ENCODE measurements at regions not wholly inside any gene's neighbourhood (a gene's known extent, or its start where the extent isn't known, plus 50 kb on each side); places are given as distances from the start of the nearest gene placed in this dataset.

DNA sequence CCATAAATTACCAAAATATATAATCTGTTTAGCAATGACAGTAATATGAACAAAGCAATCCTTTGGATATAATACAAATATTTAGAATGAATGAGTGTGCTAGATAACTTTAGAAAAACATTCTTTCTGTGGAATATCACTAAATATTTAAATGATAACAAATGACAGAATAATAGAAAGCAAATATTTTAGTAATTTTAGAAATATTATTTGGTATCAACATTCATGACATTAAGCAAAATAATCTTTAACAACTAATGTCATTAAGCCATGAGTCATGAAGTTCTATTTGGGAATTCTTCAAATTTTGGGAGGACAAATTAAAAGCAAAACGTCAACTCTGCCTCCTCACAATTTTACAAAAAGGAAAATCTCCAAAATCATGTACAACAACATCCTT lies 844.8 kb upstream of the LRRN3 start:
- DNase-seq (ENCODE audit: low spot score), result no peak
- 47% methylated on average over 1 of the region's 1 CpG for WGBS
- no peaks in the 10 kb centered on the region for H3K9me3 ChIP-seq
- no peak overlapping the region for H3K27ac ChIP-seq
- TF ChIP-seq, protein P1, sequence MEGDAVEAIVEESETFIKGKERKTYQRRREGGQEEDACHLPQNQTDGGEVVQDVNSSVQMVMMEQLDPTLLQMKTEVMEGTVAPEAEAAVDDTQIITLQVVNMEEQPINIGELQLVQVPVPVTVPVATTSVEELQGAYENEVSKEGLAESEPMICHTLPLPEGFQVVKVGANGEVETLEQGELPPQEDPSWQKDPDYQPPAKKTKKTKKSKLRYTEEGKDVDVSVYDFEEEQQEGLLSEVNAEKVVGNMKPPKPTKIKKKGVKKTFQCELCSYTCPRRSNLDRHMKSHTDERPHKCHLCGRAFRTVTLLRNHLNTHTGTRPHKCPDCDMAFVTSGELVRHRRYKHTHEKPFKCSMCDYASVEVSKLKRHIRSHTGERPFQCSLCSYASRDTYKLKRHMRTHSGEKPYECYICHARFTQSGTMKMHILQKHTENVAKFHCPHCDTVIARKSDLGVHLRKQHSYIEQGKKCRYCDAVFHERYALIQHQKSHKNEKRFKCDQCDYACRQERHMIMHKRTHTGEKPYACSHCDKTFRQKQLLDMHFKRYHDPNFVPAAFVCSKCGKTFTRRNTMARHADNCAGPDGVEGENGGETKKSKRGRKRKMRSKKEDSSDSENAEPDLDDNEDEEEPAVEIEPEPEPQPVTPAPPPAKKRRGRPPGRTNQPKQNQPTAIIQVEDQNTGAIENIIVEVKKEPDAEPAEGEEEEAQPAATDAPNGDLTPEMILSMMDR (IDR thresholded peaks at IDR 0.05), result no peak
- no peak for TF ChIP-seq POLR2AphosphoS5 (IDR thresholded peaks at IDR 0.05)
- no peak for TF ChIP-seq POLR2A (IDR thresholded peaks at IDR 0.05)
- no peaks in the 10 kb centered on the region for H3K27me3 ChIP-seq (replicated peaks; ENCODE audit: insufficient read depth)
- no peak overlapping the region for H3K4me3 ChIP-seq
- H3K36me3 ChIP-seq, result no peaks in the 10 kb centered on the region
- H3K4me1 ChIP-seq (replicated peaks), result no peaks in the 10 kb centered on the region
- intact Hi-C loops (cut with DNase I), result no loop called here

DNA sequence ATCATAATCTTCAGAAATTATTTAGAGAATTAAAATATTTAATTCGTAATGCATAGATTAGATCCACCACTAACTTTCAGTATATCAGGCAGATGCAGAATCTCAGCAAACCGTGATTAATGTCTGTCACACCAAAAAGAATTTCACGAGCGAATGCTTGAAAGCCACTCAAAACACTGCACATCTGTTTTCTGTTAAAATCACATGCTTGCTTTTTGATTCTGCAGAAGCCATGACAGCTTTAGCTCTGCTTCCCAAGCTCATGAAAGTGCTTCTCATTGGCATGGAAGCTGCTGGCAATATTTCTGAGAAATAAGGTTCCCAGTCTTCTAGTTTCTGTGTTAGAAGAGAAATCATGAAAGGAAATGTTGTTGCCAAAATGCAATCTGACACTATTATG lies 837.8 kb upstream of the LRRN3 start:
- no peak for TF ChIP-seq POLR2A (IDR thresholded peaks at IDR 0.05)
- TF ChIP-seq, protein P1 (IDR thresholded peaks at IDR 0.05), result no peak
- DNase-seq (ENCODE audit: low spot score), result no peak
- no peaks in the 10 kb centered on the region for H3K27me3 ChIP-seq (replicated peaks; ENCODE audit: insufficient read depth)
- H3K27ac ChIP-seq, result no peak overlapping the region
- WGBS, result 44% methylated on average over 4 of the region's 4 CpGs
- no peaks in the 10 kb centered on the region for H3K9me3 ChIP-seq
- no peak overlapping the region for H3K4me3 ChIP-seq
- intact Hi-C loops (cut with DNase I), result no loop called here
- H3K36me3 ChIP-seq, result no peaks in the 10 kb centered on the region
- H3K4me1 ChIP-seq (replicated peaks), result no peaks in the 10 kb centered on the region

GRCh38 chr7:110257673-110258072 lies 833.3 kb upstream of the LRRN3 start:
- Histone ChIP-seq H3K27me3 (replicated peaks; ENCODE audit: insufficient read depth) (no peaks in the 10 kb centered on the region), H3K36me3 (no peaks in the 10 kb centered on the region), H3K27ac (no peak overlapping the region), H3K9me3 (no peaks in the 10 kb centered on the region), H3K4me3 (no peak overlapping the region), H3K4me1 (replicated peaks) (no peaks in the 10 kb centered on the region)
- intact Hi-C loops (cut with DNase I), result no loop called here
- no peak for DNase-seq (ENCODE audit: low spot score)
- WGBS, result 95% methylated on average over 3 of the region's 3 CpGs
- TF ChIP-seq POLR2A (IDR thresholded peaks at IDR 0.05), result no peak
- TF ChIP-seq, protein P1 (IDR thresholded peaks at IDR 0.05), result no peak

GRCh38 chr7:110262251-110262650 lies 828.7 kb upstream of the LRRN3 start:
- no peak overlapping the region for H3K4me3 ChIP-seq
- no peak overlapping the region for H3K27ac ChIP-seq
- 91% methylated on average over 2 of the region's 2 CpGs for WGBS
- no peak for DNase-seq (ENCODE audit: low spot score)
- no peaks in the 10 kb centered on the region for H3K36me3 ChIP-seq
- H3K9me3 ChIP-seq, result no peaks in the 10 kb centered on the region
- no peaks in the 10 kb centered on the region for H3K4me1 ChIP-seq (replicated peaks)
- intact Hi-C loops (cut with DNase I), result no loop called here
- no peaks in the 10 kb centered on the region for H3K27me3 ChIP-seq (replicated peaks; ENCODE audit: insufficient read depth)
- TF ChIP-seq POLR2A (IDR thresholded peaks at IDR 0.05), result no peak
- TF ChIP-seq, protein P1 (IDR thresholded peaks at IDR 0.05), result no peak
- no peak for TF ChIP-seq POLR2AphosphoS5 (IDR thresholded peaks at IDR 0.05)

GRCh38 chr7:110264288-110264687 lies 826.6 kb upstream of the LRRN3 start:
- Histone ChIP-seq H3K27me3 (replicated peaks; ENCODE audit: insufficient read depth) (no peaks in the 10 kb centered on the region), H3K36me3 (no peaks in the 10 kb centered on the region), H3K4me1 (replicated peaks) (no peaks in the 10 kb centered on the region), H3K27ac (no peak overlapping the region), H3K4me3 (no peak overlapping the region), H3K9me3 (no peaks in the 10 kb centered on the region)
- WGBS, result 89% methylated on average over 5 of the region's 5 CpGs
- intact Hi-C loops (cut with DNase I), result no loop called here
- no peak for DNase-seq (ENCODE audit: low spot score)
- TF ChIP-seq POLR2A (IDR thresholded peaks at IDR 0.05) (no peak), POLR2AphosphoS5 (IDR thresholded peaks at IDR 0.05) (no peak)
- TF ChIP-seq, protein P1 (IDR thresholded peaks at IDR 0.05), result no peak
